ENCODE measurements at regions not wholly inside any gene's neighbourhood (a gene's known extent, or its start where the extent isn't known, plus 50 kb on each side); places are given as distances from the start of the nearest gene placed in this dataset.

- DNase-seq (ENCODE audit: low read depth in 1 of 2, low spot score in 1 of 2) = no peak
- no peak overlapping the region for H3K27ac ChIP-seq (replicated peaks)
- TF ChIP-seq CTCF (IDR thresholded peaks at IDR 0.05; ENCODE audit: insufficient read depth, low read length) (no peak), GABPA (IDR thresholded peaks at IDR 0.05; ENCODE audit: low read depth) (no peak), SPI1 (IDR thresholded peaks at IDR 0.05; ENCODE audit: borderline replicate concordance, low read depth) (no peak), REST (IDR thresholded peaks at IDR 0.05; ENCODE audit: insufficient replicate concordance, low read depth) (no peak), POLR2AphosphoS5 (IDR thresholded peaks at IDR 0.05; ENCODE audit: low read depth) (no peak)
- H3K27me3 ChIP-seq (ENCODE audit: insufficient read depth, poor library complexity, severe bottlenecking) = no peaks in the 10 kb centered on the region
- no peak overlapping the region for H3K4me3 ChIP-seq (replicated peaks; ENCODE audit: insufficient read depth, low read length)
Measured at GRCh38 chr22:49369726-49370626, 457.7 kb downstream of the BRD1 start.

- no peak for DNase-seq (ENCODE audit: low read depth in 1 of 2, low spot score in 1 of 2)
- TF ChIP-seq GABPA (IDR thresholded peaks at IDR 0.05; ENCODE audit: low read depth) = no peak
- no peak for TF ChIP-seq REST (IDR thresholded peaks at IDR 0.05; ENCODE audit: insufficient replicate concordance, low read depth)
- TF ChIP-seq CTCF (IDR thresholded peaks at IDR 0.05; ENCODE audit: insufficient read depth, low read length) = no peak
- TF ChIP-seq POLR2AphosphoS5 (IDR thresholded peaks at IDR 0.05; ENCODE audit: low read depth) = no peak
- no peak for TF ChIP-seq SPI1 (IDR thresholded peaks at IDR 0.05; ENCODE audit: borderline replicate concordance, low read depth)
- H3K4me3 ChIP-seq (replicated peaks; ENCODE audit: insufficient read depth, low read length) = no peak overlapping the region
- H3K27ac ChIP-seq (replicated peaks) = no peak overlapping the region
- H3K27me3 ChIP-seq (ENCODE audit: insufficient read depth, poor library complexity, severe bottlenecking) = no peaks in the 10 kb centered on the region
Measured at GRCh38 chr22:49368976-49369725, 458.5 kb downstream of the BRD1 start.

GRCh38 chr22:49368221-49368975 lies 459.3 kb downstream of the BRD1 start:
- Histone ChIP-seq H3K4me3 (replicated peaks; ENCODE audit: insufficient read depth, low read length) (no peak overlapping the region), H3K27ac (replicated peaks) (no peak overlapping the region), H3K27me3 (ENCODE audit: insufficient read depth, poor library complexity, severe bottlenecking) (no peaks in the 10 kb centered on the region)
- DNase-seq (ENCODE audit: low read depth in 1 of 2, low spot score in 1 of 2) = no peak
- TF ChIP-seq SPI1 (IDR thresholded peaks at IDR 0.05; ENCODE audit: borderline replicate concordance, low read depth) (no peak), REST (IDR thresholded peaks at IDR 0.05; ENCODE audit: insufficient replicate concordance, low read depth) (no peak), CTCF (IDR thresholded peaks at IDR 0.05; ENCODE audit: insufficient read depth, low read length) (no peak), GABPA (IDR thresholded peaks at IDR 0.05; ENCODE audit: low read depth) (no peak), POLR2AphosphoS5 (IDR thresholded peaks at IDR 0.05; ENCODE audit: low read depth) (no peak)

All from HL-60 (cell line).